GM12878 (cell line): ENCODE measurements at regions not wholly inside any gene's neighbourhood (a gene's known extent, or its start where the extent isn't known, plus 50 kb on each side); places are given as distances from the start of the nearest gene placed in this dataset.

Experiments used
- ATAC-seq: fragments of 200-7000 bp; cut with Tn5 transposase; 3 replicates; pipeline ENCODE4 v1.9.1; 2020; ENCODE audit warnings: mild to moderate bottlenecking, moderate library complexity
- BruUV-seq: library from RNA; stranded (reverse); fragments of 400-500 nt; replicated peaks from 2 replicates; lab custom pipeline; 2021; lab: Mats Ljungman, UMichigan
- CTCF ChIA-PET: fragments of 300-600 bp; sonication (Branson Sonifier 250); formaldehyde crosslinking; extraction: SDS; loops from one replicate; lab custom pipeline; 2021; ENCODE audit warnings: inconsistent platforms; lab: Yijun Ruan, JAX
- POLR2A ChIA-PET: fragments of 350-600 bp; formaldehyde crosslinking; extraction: SDS; loops from one replicate; lab custom pipeline; 2021; ENCODE audit warnings: inconsistent platforms; lab: Charles Lee
- RAD21 ChIA-PET: fragments of 300-600 bp; sonication (Branson Sonifier 250); formaldehyde crosslinking; loops from one replicate; lab custom pipeline; 2023; ENCODE audit warnings: antibody characterized with exemption; ENCODE audit not compliant: unreplicated experiment; lab: Charles Lee
- SMC1A ChIA-PET: fragments of 300-600 bp; sonication (Branson Sonifier 250); formaldehyde crosslinking; loops from one replicate; lab custom pipeline; 2023; ENCODE audit not compliant: unreplicated experiment, uncharacterized antibody; lab: Charles Lee
- DNase-seq: peaks from one replicate; pipeline ENCODE4 v3.0.0-alpha.2; 2011; ENCODE audit warnings: low read depth, low spot score
- FAIRE-seq: peaks from 3 replicates; lab custom pipeline; 2011; peaks lifted over from hg19 to GRCh38; lab: Jason Lieb, UNC
- H2AFZ ChIP-seq: 2 replicates; pipeline ENCODE4 v1.6.0; 2011; ENCODE audit warnings: low read depth, low read length, control low read depth; ENCODE audit not compliant: control insufficient read depth
- H3K27ac ChIP-seq: 2 replicates; pipeline ENCODE4 v1.5.1; 2011; ENCODE audit warnings: control low read depth; ENCODE audit not compliant: control insufficient read depth, insufficient read depth
- H3K27me3 ChIP-seq, 2 experiments: replicated peaks in 1 of 2; 2 replicates each; pipeline versions ENCODE4 v1.6.0 to v1.6.1; 2011; ENCODE audit warnings: low read length in 1 of 2; ENCODE audit not compliant: control insufficient read depth in 2 of 2, insufficient read depth in 2 of 2
- H3K36me3 ChIP-seq, 2 experiments: 2 replicates each; pipeline ENCODE4 v1.5.1; 2011; ENCODE audit warnings: low read length in 1 of 2; ENCODE audit not compliant: control insufficient read depth in 2 of 2, insufficient read depth in 2 of 2
- H3K4me1 ChIP-seq: 2 replicates; pipeline ENCODE4 v1.6.1; 2011; ENCODE audit warnings: mild to moderate bottlenecking, low read length, moderate library complexity, mixed read lengths; ENCODE audit not compliant: control insufficient read depth, insufficient read depth
- H3K4me2 ChIP-seq: 2 replicates; pipeline ENCODE4 v1.6.0; 2011; ENCODE audit warnings: control low read depth; ENCODE audit not compliant: control insufficient read depth, insufficient read depth
- H3K4me3 ChIP-seq: fragments of 200-600 bp; sonication (generic); 2 replicates; pipeline ENCODE4 v1.5.1; 2016
- H3K79me2 ChIP-seq: 2 replicates; pipeline ENCODE4 v1.6.0; 2011; ENCODE audit warnings: low read length; ENCODE audit not compliant: control insufficient read depth, insufficient read depth
- H3K9ac ChIP-seq: 2 replicates; pipeline ENCODE4 v1.8.0; 2011; ENCODE audit warnings: low read length, control low read depth, mixed read lengths; ENCODE audit not compliant: control insufficient read depth, insufficient read depth
- H3K9me3 ChIP-seq: replicated peaks from 3 replicates; pipeline ENCODE4 v1.5.1; 2011; ENCODE audit warnings: mild to moderate bottlenecking, low read length; ENCODE audit not compliant: control insufficient read depth, insufficient read depth
- H4K20me1 ChIP-seq: 2 replicates; pipeline ENCODE4 v1.6.0; 2011; ENCODE audit not compliant: control insufficient read depth, insufficient read depth
- CBX5 ChIP-seq: sonication (generic); IDR thresholded peaks from 2 replicates; pipeline ENCODE4 v1.6.1; 2016; ENCODE audit warnings: low read depth, moderate library complexity, mild to moderate bottlenecking, inconsistent platforms
- CREM ChIP-seq: IDR thresholded peaks from 2 replicates; pipeline ENCODE4 v1.6.1; 2014; ENCODE audit warnings: antibody characterized with exemption, low read depth
- JUNB ChIP-seq: IDR thresholded peaks from 2 replicates; pipeline ENCODE4 v1.6.1; 2016; ENCODE audit warnings: antibody characterized with exemption, mild to moderate bottlenecking
- KDM1A ChIP-seq: fragments of 200-600 bp; sonication (generic); IDR thresholded peaks from 2 replicates; pipeline ENCODE4 v1.6.1; 2016; ENCODE audit warnings: borderline replicate concordance
- MEF2B ChIP-seq: fragments of 450-650 bp; IDR thresholded peaks from 2 replicates; pipeline ENCODE4 v1.6.1; 2018; ENCODE audit warnings: mild to moderate bottlenecking, moderate library complexity; ENCODE audit not compliant: partially characterized antibody, poor library complexity, severe bottlenecking
- NR2C1 ChIP-seq: fragments of 450-650 bp; IDR thresholded peaks from 2 replicates; pipeline ENCODE4 v1.6.1; 2017; ENCODE audit warnings: antibody characterized with exemption, mild to moderate bottlenecking, moderate library complexity
- PAX8 ChIP-seq: fragments of 450-650 bp; IDR thresholded peaks from 2 replicates; pipeline ENCODE4 v1.6.1; 2017; ENCODE audit warnings: mild to moderate bottlenecking, moderate library complexity
- POLR2AphosphoS5 ChIP-seq: IDR thresholded peaks from 2 replicates; pipeline ENCODE4 v1.6.1; 2011; ENCODE audit warnings: mild to moderate bottlenecking, low read length, inconsistent platforms
- RAD21 ChIP-seq: IDR thresholded peaks from 2 replicates; pipeline ENCODE4 v1.6.1; 2011; ENCODE audit warnings: mild to moderate bottlenecking, low read depth, low read length, moderate library complexity; ENCODE audit not compliant: insufficient read depth
- RBBP5 ChIP-seq: fragments of 200-600 bp; sonication (generic); conservative IDR thresholded peaks from 2 replicates; pipeline ENCODE4 v1.6.1; 2016
- SUPT20H ChIP-seq: IDR thresholded peaks from 2 replicates; pipeline ENCODE4 v1.6.1; 2011; ENCODE audit warnings: low read depth, mild to moderate bottlenecking, low read length, moderate library complexity, borderline replicate concordance; ENCODE audit not compliant: control insufficient read depth
- USF1 ChIP-seq: IDR thresholded peaks from 2 replicates; pipeline ENCODE4 v1.6.1; 2011; ENCODE audit warnings: borderline replicate concordance, low read depth, mild to moderate bottlenecking, moderate library complexity, mixed read lengths, low read length; ENCODE audit not compliant: insufficient read depth; ENCODE audit errors: extremely low read length
- ZBTB11 ChIP-seq: fragments of 450-650 bp; formaldehyde crosslinking; IDR thresholded peaks from 2 replicates; pipeline ENCODE4 v1.5.0; 2022; ENCODE audit warnings: mild to moderate bottlenecking, missing genetic modification characterization
- WGBS: methylation state at CpG from one replicate; pipeline ENCODE4 v1.1.6; 2016; ENCODE audit warnings: low lambda C conversion rate; ENCODE audit not compliant: insufficient replicate concordance, insufficient coverage; ENCODE audit errors: missing lambda C conversion rate; 5-methylcytosine and 5-hydroxymethylcytosine counted together
- in situ Hi-C: fragments of 300-500 bp; cut with MboI; formaldehyde crosslinking; loops from 9 replicates; pipeline ENCODE4 v1.14.3; 2018; ENCODE audit warnings: mixed read lengths
- intact Hi-C: fragments of 100-400 bp; cut with micrococcal nuclease; formaldehyde crosslinking; loops from one replicate; pipeline ENCODE4 v1.14.2; 2022; ENCODE audit not compliant: unreplicated experiment

DNA sequence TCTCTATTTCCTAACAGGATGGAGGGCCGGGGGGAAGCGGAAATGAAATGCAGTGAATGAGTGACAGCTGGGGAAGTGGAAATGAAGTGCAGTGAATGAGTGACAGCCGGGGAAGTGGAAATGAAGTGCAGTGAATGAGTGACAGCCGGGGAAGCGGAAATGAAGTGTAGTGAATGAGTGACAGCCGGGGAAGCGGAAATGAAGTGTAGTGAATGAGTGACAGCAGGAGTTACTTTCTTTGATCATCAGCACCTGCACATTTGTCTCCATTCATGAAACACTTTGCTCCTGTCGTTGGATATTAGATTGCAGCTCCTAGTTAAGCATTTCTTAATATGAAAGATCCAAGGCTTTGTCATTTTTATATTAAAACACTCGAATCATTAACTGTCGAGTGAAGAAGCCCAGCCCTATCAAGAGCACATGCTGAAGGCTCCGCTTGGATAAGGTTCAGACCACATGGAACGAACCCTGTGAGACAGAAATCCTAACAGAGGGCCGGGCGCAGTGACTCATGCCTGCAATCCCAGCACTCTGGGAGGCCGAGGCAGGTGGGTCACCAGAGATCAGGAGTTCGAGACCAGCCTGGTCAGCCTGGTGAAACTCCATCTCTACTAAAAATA is 406.0 kb upstream of the ADARB2 start:
- ChIA-PET SMC1A (interaction anchor here (0.6 to 0.8 kb wide), 2 partner anchors 22 to 106 kb away, joined by 3 to 4 read pairs; no protein-coding TSS in a partner anchor), CTCF (no interaction called here), RAD21 (no interaction called here)
- intact Hi-C loops = no loop called here
- H3K4me1 ChIP-seq = no peaks in the 10 kb centered on the region
- H3K9me3 ChIP-seq = no peaks in the 10 kb centered on the region
- in situ Hi-C loops = no loop called here
- H3K27ac ChIP-seq = no peak overlapping the region
- 28% methylated on average over 16 of the region's 16 CpGs for WGBS
- H3K4me2 ChIP-seq = no peak overlapping the region
- H3K27me3 ChIP-seq = no peaks in the 10 kb centered on the region
- no TSS peak for BruUV-seq
- no peak overlapping the region for H2AFZ ChIP-seq
- no peak overlapping the region for H3K9ac ChIP-seq
- H3K4me3 ChIP-seq = no peak overlapping the region
- H4K20me1 ChIP-seq = no peaks in the 10 kb centered on the region
- no peak for FAIRE-seq
- H3K36me3 ChIP-seq = no peaks in the 10 kb centered on the region
- TF ChIP-seq CREM (no peak), USF1 (no peak), KDM1A (no peak), CBX5 (no peak), RBBP5 (no peak), MEF2B (no peak), POLR2AphosphoS5 (no peak), RAD21 (no peak), NR2C1 (no peak), JUNB (no peak), SUPT20H (no peak), PAX8 (no peak), ZBTB11 (CRISPR knock-in tag) (no peak)
- TF ChIP-seq, all 136 proteins: peak for 0
- POLR2A ChIA-PET = no interaction called here
- no peak for ATAC-seq
- DNase-seq = no peak
- no peaks in the 10 kb centered on the region for H3K79me2 ChIP-seq
